Spleen (tissue), 11 donors: ENCODE measurements at regions not wholly inside any gene's neighbourhood (a gene's known extent, or its start where the extent isn't known, plus 50 kb on each side); places are given as distances from the start of the nearest gene placed in this dataset.

Experiments used
- DNase-seq: peaks from one replicate; pipeline ENCODE4 v3.0.0-alpha.2; 2020
- H3K27ac ChIP-seq, 8 donors: fragments of 200-600 bp; sonication (generic) in 7 of 8; 1 replicate in 4 of 8; 2 replicates in 4 of 8; pipeline versions ENCODE4 v1.5.0 to v1.8.0; 2016 to 2021; ENCODE audit warnings: inconsistent platforms in 4 of 8, mild to moderate bottlenecking in 4 of 8, moderate library complexity in 1 of 8
- H3K27me3 ChIP-seq, 7 donors: fragments of 200-600 bp; sonication (generic) in 6 of 7; replicated peaks in 1 of 7; 1 replicate in 4 of 7; 2 replicates in 3 of 7; pipeline versions ENCODE4 v1.5.0 to v1.8.0; 2016 to 2021; ENCODE audit warnings: inconsistent platforms in 3 of 7, mild to moderate bottlenecking in 1 of 7
- H3K36me3 ChIP-seq, 6 donors: fragments of 200-600 bp; sonication (generic) in 5 of 6; 1 replicate in 4 of 6; 2 replicates in 2 of 6; pipeline versions ENCODE4 v1.5.0 to v1.8.0; 2016 to 2021; ENCODE audit warnings: inconsistent platforms in 2 of 6
- H3K4me1 ChIP-seq, 6 donors: fragments of 200-600 bp; sonication (generic) in 5 of 6; 1 replicate in 3 of 6; 2 replicates in 3 of 6; pipeline versions ENCODE4 v1.5.0 to v1.8.0; 2016 to 2021; ENCODE audit warnings: inconsistent platforms in 3 of 6
- H3K4me3 ChIP-seq, 8 donors: fragments of 200-600 bp; sonication (generic) in 7 of 8; 1 replicate in 4 of 8; 2 replicates in 4 of 8; pipeline versions ENCODE4 v1.5.0 to v1.8.0; 2016 to 2021; ENCODE audit warnings: inconsistent platforms in 4 of 8, mild to moderate bottlenecking in 4 of 8, moderate library complexity in 2 of 8
- H3K9me3 ChIP-seq, 8 donors: fragments of 200-600 bp; sonication (generic) in 7 of 8; 1 replicate in 4 of 8; 2 replicates in 4 of 8; pipeline versions ENCODE4 v1.5.0 to v1.8.0; 2016 to 2021; ENCODE audit warnings: inconsistent platforms in 4 of 8
- POLR2A ChIP-seq, 3 donors: fragments of 450-650 bp; IDR thresholded peaks; one replicate each; pipeline ENCODE4 v1.5.1; 2017; ENCODE audit warnings: antibody characterized with exemption in 3 of 3, mild to moderate bottlenecking in 1 of 3
- POLR2AphosphoS5 ChIP-seq, 3 donors: sonication (generic); formaldehyde crosslinking; IDR thresholded peaks; one replicate each; pipeline ENCODE4 v1.5.1; 2017; ENCODE audit warnings: antibody characterized with exemption in 3 of 3
- WGBS, 5 donors: extraction: QIAGEN DNeasy Blood & Tissue Kit in 3 of 5; methylation state at CpG; one replicate each; pipeline versions ENCODE4 v1.1.5 to v1.1.7; 2013 to 2018; 5-methylcytosine and 5-hydroxymethylcytosine counted together
- intact Hi-C: fragments of 100-400 bp; cut with DNase I; formaldehyde crosslinking; loops from one replicate; pipeline ENCODE4 v1.15.0; 2023; ENCODE audit warnings: low total_unique reads
- TF ChIP-seq, protein P1 (sequence below), 11 experiments: fragments of 200-600 bp in 7 of 11; fragments of 450-650 bp in 4 of 11; sonication (generic) in 4 of 11; IDR thresholded peaks in 8 of 11; conservative IDR thresholded peaks in 3 of 11; 1 replicate in 7 of 11; 2 replicates in 4 of 11; pipeline versions ENCODE4 v1.4.0 to v1.8.0; 2016 to 2021; ENCODE audit warnings: antibody characterized with exemption in 11 of 11, inconsistent platforms in 4 of 11, mild to moderate bottlenecking in 1 of 11
- donor health status: healthy with polysubstance abuse.
- donor health status: DM: no; HTN: no; CAD: no; lungs with moderate emphysema.
- donor health status: DM: no; HTN: no; CAD: no.
- donor health status: Bipolar disorder and iron deficiency.
- donor health status: healthy.
- donor health status: DM: no; HTN: no; CAD: no.
- donor health status: DM: yes; HTN: yes; CAD: no.

DNA sequence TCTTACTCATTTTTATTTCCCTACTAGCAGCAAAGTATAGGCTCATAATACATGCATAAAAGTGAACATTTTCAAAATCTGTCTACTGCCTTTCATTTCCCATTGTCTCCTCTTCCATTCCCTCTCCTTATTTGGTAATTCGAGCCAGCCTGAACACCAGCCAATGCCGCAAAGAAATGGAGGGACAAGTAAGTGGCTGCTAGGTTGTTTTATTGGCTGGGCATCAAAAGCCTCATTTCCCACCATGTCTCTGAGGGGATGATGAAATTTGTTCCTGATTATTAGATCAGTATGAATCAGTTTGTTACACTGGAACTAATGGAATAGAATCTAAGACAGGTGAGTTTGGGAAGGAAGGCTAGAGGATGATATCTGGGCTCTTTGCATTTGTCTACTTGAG, 143.5 kb downstream of the KCNA5 start:
- DNase-seq: no peak
- Histone ChIP-seq H3K36me3 (no peaks in the 10 kb centered on the region), H3K9me3 (no peaks in the 10 kb centered on the region), H3K27ac (no peak overlapping the region), H3K4me1 (no peaks in the 10 kb centered on the region), H3K27me3 (peaks cover 0 to 3% (median 0%) of the 10 kb centered on the region in 7 donors), H3K4me3 (no peak overlapping the region)
- WGBS, 5 donors: 90 to 98% (median 92%) methylated on average over 2 of the region's 2 CpGs
- TF ChIP-seq, protein P1, sequence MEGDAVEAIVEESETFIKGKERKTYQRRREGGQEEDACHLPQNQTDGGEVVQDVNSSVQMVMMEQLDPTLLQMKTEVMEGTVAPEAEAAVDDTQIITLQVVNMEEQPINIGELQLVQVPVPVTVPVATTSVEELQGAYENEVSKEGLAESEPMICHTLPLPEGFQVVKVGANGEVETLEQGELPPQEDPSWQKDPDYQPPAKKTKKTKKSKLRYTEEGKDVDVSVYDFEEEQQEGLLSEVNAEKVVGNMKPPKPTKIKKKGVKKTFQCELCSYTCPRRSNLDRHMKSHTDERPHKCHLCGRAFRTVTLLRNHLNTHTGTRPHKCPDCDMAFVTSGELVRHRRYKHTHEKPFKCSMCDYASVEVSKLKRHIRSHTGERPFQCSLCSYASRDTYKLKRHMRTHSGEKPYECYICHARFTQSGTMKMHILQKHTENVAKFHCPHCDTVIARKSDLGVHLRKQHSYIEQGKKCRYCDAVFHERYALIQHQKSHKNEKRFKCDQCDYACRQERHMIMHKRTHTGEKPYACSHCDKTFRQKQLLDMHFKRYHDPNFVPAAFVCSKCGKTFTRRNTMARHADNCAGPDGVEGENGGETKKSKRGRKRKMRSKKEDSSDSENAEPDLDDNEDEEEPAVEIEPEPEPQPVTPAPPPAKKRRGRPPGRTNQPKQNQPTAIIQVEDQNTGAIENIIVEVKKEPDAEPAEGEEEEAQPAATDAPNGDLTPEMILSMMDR (IDR thresholded peaks at IDR 0.05 in 8 of 11, conservative IDR thresholded peaks at IDR 0.05 in 3 of 11): no peak
- TF ChIP-seq POLR2AphosphoS5 (IDR thresholded peaks at IDR 0.05) (no peak), POLR2A (IDR thresholded peaks at IDR 0.05) (no peak)
- intact Hi-C loops: no loop called here

DNA sequence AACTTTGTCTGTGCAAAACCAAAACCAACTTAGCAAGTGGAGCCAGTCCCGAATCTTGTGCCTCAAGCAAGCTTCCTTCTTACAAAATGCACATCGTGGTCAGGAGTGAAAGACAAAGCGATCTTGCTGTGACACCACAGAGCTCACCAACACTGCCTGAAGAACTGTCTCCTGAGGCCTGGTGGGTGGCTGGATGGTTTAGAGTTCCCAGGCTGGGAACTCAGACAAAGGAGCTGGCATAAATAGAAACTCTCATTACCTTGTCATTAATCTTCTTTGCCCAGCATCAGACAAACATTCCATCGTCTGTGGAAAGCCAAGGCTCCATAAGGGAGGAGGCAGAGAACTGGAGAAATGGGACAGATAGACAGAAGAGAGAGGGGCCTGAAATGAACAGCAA, 144.8 kb downstream of the KCNA5 start:
- WGBS, 5 donors: 46 to 61% (median 56%) methylated on average over 4 of the region's 4 CpGs
- TF ChIP-seq, protein P1 (IDR thresholded peaks at IDR 0.05 in 8 of 11, conservative IDR thresholded peaks at IDR 0.05 in 3 of 11): no peak
- TF ChIP-seq POLR2AphosphoS5 (IDR thresholded peaks at IDR 0.05) (no peak), POLR2A (IDR thresholded peaks at IDR 0.05) (no peak)
- Histone ChIP-seq H3K27ac (no peak overlapping the region), H3K4me1 (no peaks in the 10 kb centered on the region), H3K9me3 (no peaks in the 10 kb centered on the region), H3K27me3 (peaks cover 0 to 3% (median 0%) of the 10 kb centered on the region in 7 donors), H3K4me3 (no peak overlapping the region), H3K36me3 (no peaks in the 10 kb centered on the region)
- intact Hi-C loops: no loop called here
- DNase-seq: no peak

DNA sequence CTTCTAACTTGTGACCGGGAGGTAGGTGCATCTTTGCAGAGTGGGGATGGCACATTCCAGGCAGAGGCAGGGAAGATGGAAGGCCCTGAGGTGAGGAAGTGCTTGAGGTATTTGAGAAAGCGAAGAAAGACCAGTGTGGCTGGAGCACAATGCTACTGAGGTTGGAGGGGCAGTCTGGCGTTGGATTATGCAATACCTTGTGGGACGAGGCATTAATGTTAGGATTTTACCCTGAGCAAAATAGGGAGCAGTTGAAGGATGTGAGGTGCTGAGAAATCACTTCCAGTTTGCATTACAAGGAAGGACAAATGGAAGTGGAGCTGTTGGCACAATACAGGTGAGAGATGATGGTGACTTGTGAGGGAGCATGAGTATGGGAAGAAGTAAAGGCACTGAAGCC, 145.5 kb downstream of the KCNA5 start:
- H3K27ac ChIP-seq: no peak overlapping the region
- intact Hi-C loops: no loop called here
- H3K4me1 ChIP-seq: no peaks in the 10 kb centered on the region
- TF ChIP-seq POLR2A (IDR thresholded peaks at IDR 0.05) (no peak), POLR2AphosphoS5 (IDR thresholded peaks at IDR 0.05) (no peak)
- TF ChIP-seq, protein P1 (IDR thresholded peaks at IDR 0.05 in 8 of 11, conservative IDR thresholded peaks at IDR 0.05 in 3 of 11): no peak
- WGBS, 5 donors: 56 to 85% (median 73%) methylated on average over 4 of the region's 4 CpGs
- DNase-seq: no peak
- H3K27me3 ChIP-seq: no peaks in the 10 kb centered on the region
- no peaks in the 10 kb centered on the region for H3K36me3 ChIP-seq
- no peak overlapping the region for H3K4me3 ChIP-seq
- no peaks in the 10 kb centered on the region for H3K9me3 ChIP-seq

DNA sequence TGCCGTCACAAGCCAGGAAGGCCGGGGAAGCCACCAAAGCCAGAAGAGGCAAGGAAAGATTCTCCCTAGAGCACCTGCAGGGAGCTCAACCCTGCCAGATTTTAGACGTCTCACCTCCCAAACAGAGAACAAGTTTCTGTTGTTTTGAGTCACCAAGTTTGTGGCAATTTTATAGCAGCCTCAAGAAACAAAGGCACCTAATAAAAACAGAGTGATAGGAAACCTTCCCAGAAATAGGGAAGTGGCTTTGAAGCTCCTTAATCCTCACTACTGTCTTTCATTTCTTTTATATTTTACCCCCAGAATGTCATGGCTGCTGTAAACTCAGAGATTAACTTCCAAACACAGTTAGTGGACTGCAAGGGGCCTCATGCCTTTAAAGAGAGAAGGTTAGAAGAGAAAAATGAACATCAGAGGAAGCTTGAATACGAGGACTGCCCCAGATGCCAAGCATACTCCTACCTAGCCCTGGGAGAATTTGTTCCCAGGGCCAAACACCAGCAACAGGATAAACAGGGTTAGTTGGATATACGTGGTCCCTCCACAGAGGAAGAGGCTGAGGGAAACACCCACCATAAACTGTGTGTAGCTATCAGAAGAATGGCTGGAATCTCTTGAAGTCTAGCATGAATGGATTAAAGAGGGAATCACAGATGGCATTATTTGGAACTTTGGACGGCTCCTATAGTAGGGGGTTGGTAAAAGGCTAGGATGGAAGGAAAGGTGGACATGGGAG, 148.3 kb downstream of the KCNA5 start:
- Histone ChIP-seq H3K9me3 (no peaks in the 10 kb centered on the region), H3K27ac (no peak overlapping the region), H3K4me1 (no peaks in the 10 kb centered on the region), H3K27me3 (no peaks in the 10 kb centered on the region), H3K4me3 (no peak overlapping the region), H3K36me3 (no peaks in the 10 kb centered on the region)
- 63 to 83% (median 76%) methylated on average over 6 of the region's 6 CpGs for WGBS, 5 donors
- no peak for DNase-seq
- intact Hi-C loops: no loop called here
- TF ChIP-seq, protein P1 (IDR thresholded peaks at IDR 0.05 in 8 of 11, conservative IDR thresholded peaks at IDR 0.05 in 3 of 11): no peak
- TF ChIP-seq POLR2A (IDR thresholded peaks at IDR 0.05) (no peak), POLR2AphosphoS5 (IDR thresholded peaks at IDR 0.05) (no peak)
